C4-2B (cell line): ENCODE measurements at regions not wholly inside any gene's neighbourhood (a gene's known extent, or its start where the extent isn't known, plus 50 kb on each side); places are given as distances from the start of the nearest gene placed in this dataset.

Experiments used
- ZFX ChIP-seq: fragments of 450-650 bp; IDR thresholded peaks from 2 replicates; pipeline ENCODE4 v1.6.1; 2017
- TF ChIP-seq, protein P1 (sequence below): fragments of 450-650 bp; conservative IDR thresholded peaks from 2 replicates; pipeline ENCODE4 v1.5.1; 2017; ENCODE audit warnings: mild to moderate bottlenecking

DNA sequence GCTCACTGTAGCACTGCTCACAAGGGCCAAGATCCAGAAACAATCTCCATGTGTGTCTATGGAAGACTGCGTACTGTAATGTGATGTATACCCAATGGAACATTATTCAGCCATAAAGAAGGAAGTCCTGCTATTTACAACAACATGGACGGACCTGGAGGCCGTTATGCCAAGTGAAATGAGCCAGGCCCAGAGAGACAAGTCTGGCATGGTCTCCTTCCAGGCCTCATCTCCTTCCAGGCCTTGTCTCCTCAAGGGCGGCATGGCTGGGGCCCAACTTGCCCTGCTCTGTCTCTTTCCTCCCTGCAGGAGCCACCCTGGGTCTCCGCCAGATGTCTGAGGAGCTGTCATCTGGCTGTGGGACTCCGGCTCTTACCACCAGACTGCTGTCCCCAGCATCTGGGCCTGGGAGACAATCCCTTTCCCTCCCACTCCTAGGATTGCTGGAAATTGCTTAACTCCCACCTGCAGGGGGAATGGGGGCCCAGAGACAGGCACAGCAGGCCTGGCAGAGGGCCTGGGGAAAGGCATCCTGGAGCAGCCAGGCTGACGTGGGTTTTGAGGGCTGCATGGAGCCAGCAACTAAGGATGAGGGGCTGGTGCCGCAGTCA lies 1326.6 kb downstream of the TBC1D22A start:
- TF ChIP-seq, protein P1, sequence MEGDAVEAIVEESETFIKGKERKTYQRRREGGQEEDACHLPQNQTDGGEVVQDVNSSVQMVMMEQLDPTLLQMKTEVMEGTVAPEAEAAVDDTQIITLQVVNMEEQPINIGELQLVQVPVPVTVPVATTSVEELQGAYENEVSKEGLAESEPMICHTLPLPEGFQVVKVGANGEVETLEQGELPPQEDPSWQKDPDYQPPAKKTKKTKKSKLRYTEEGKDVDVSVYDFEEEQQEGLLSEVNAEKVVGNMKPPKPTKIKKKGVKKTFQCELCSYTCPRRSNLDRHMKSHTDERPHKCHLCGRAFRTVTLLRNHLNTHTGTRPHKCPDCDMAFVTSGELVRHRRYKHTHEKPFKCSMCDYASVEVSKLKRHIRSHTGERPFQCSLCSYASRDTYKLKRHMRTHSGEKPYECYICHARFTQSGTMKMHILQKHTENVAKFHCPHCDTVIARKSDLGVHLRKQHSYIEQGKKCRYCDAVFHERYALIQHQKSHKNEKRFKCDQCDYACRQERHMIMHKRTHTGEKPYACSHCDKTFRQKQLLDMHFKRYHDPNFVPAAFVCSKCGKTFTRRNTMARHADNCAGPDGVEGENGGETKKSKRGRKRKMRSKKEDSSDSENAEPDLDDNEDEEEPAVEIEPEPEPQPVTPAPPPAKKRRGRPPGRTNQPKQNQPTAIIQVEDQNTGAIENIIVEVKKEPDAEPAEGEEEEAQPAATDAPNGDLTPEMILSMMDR, result no peak
- no peak for TF ChIP-seq ZFX
